Fibroblast of gingiva (primary cell): ENCODE measurements at regions not wholly inside any gene's neighbourhood (a gene's known extent, or its start where the extent isn't known, plus 50 kb on each side); places are given as distances from the start of the nearest gene placed in this dataset.

Experiments
- DNase-seq: peaks from one replicate; pipeline ENCODE4 v3.0.0-alpha.2; 2011; ENCODE audit warnings: low read depth

GRCh38 chr7:42491106-42491505 lies 254.1 kb upstream of the GLI3 start:
- DNase-seq: no peak

- DNase-seq: no peak
Measured at GRCh38 chr7:42489299-42489698, 252.3 kb upstream of the GLI3 start.

GRCh38 chr7:42485301-42485766 lies 248.3 kb upstream of the GLI3 start:
- peak; percentile 8 for DNase-seq

GRCh38 chr7:42483886-42484285 lies 246.9 kb upstream of the GLI3 start:
- no peak for DNase-seq

GRCh38 chr7:42479816-42480633 lies 243.0 kb upstream of the GLI3 start:
- peak; percentile 41 for DNase-seq

GRCh38 chr7:42479452-42479815 lies 242.4 kb upstream of the GLI3 start:
- no peak for DNase-seq

- DNase-seq: no peak
Measured at GRCh38 chr7:42478717-42479116, 241.7 kb upstream of the GLI3 start.

- no peak for DNase-seq
Measured at GRCh38 chr7:42476255-42476654, 239.2 kb upstream of the GLI3 start.

- no peak for DNase-seq
Measured at GRCh38 chr7:42475082-42475481, 238.1 kb upstream of the GLI3 start.

- no peak for DNase-seq
Measured at GRCh38 chr7:42473099-42473498, 236.1 kb upstream of the GLI3 start.

GRCh38 chr7:42471573-42472174 lies 234.7 kb upstream of the GLI3 start:
- no peak for DNase-seq

GRCh38 chr7:42469341-42469740 lies 232.3 kb upstream of the GLI3 start:
- DNase-seq: no peak

GRCh38 chr7:42468471-42468870 lies 231.5 kb upstream of the GLI3 start:
- no peak for DNase-seq

GRCh38 chr7:42461537-42461936 lies 224.5 kb upstream of the GLI3 start:
- DNase-seq: no peak

GRCh38 chr7:42460933-42461332 lies 223.9 kb upstream of the GLI3 start:
- no peak for DNase-seq

GRCh38 chr7:42460148-42460547 lies 223.1 kb upstream of the GLI3 start:
- no peak for DNase-seq

GRCh38 chr7:42457663-42458062 lies 220.7 kb upstream of the GLI3 start:
- no peak for DNase-seq

GRCh38 chr7:42456756-42457276 lies 219.8 kb upstream of the GLI3 start:
- DNase-seq: peak; percentile 45

- no peak for DNase-seq
Measured at GRCh38 chr7:42456267-42456666, 219.3 kb upstream of the GLI3 start.

GRCh38 chr7:42453931-42454361 lies 216.9 kb upstream of the GLI3 start:
- DNase-seq: peak; percentile 6

- DNase-seq: no peak
Measured at GRCh38 chr7:42452356-42452755, 215.3 kb upstream of the GLI3 start.

GRCh38 chr7:42449431-42449830 lies 212.4 kb upstream of the GLI3 start:
- no peak for DNase-seq

GRCh38 chr7:42448901-42449300 lies 211.9 kb upstream of the GLI3 start:
- DNase-seq: no peak
